ENCODE measurements at regions not wholly inside any gene's neighbourhood (a gene's known extent, or its start where the extent isn't known, plus 50 kb on each side); places are given as distances from the start of the nearest gene placed in this dataset.
"Not testable (repeated sequence)": the region's sequence is repeated elsewhere in the genome, so short reads cannot be mapped to it uniquely, and the experiment has no call there.

- no peak for DNase-seq
Measured at GRCh38 chr14:25843481-25844470, 754.1 kb downstream of the NOVA1 start.

- no peak for DNase-seq
Measured at GRCh38 chr14:25841226-25841625, 756.6 kb downstream of the NOVA1 start.

DNA sequence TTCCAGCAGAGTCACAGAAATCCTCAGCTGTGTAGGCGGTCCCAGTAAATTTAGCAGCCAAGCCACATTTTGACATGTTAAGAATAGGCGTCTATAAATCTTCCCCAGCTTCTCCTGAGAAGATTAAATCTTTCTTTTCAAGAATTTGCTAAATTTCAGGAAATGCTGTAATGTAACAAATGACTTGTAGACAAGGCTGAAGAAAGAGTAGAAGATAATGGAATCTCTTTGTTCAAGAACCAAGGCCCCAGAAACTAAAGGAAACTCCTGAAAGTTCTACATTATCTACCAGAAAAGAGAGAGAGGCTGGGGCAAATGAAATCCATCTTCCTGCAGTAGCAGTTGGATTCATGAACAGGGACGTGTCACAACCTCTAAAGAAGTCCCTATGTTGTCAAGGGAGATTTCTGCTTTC is 760.3 kb downstream of the NOVA1 start:
- DNase-seq = no peak

DNA sequence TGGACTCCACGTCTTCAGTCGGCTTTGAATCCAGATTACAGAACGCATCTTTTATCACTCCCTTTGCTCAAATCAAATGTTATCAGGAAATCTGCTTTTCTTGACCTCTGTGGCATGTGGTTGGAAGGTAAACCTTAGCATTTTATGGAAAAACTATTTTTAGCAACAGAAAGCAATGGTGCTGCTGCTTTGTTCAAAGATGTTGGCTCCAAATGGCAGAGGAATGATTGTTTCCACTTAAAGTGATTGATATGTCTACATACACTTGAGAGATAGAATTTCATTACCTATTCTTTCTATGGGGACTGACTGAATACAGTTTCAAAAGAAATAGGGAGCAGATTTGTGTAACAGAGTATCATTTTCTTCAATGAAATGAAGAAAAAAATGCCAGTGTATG is 761.2 kb downstream of the NOVA1 start:
- no peak for DNase-seq

DNA sequence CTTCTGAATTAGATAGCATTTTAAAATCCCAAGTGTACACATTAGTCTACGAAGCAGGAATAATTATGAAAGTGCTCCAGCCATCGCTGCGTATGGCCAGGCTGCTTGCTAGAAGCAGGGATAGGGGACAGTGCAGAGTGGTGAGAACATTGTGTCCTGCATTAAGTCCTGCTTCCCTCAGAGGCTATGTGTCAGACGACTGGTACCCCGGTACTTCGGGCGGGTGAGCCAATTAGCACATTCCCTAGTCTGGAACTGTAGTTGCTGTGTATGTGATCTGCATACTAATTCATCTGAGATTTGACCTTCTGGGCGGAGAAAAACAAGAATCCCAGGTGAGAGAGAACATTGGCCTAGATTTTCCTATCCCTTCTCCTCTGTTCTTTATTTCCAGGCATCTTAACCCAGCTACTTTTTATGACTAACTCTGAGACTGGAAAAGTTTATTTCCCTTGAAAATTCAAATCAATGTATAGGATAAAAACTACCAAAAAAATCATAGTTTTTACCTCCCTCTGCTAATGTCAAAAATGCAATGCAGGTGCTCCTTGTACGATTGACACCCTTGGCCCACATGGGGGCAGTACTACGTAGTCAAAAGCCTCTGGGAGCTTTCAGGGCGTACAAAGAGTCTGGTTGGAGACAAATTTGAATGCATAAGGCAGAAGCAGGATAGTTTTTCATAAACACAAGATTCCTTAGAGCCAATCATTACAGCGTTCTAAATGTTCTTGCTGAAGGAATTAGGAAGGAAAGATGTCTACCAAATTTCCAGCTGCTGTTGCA is 764.3 kb downstream of the NOVA1 start:
- DNase-seq = no peak

DNA sequence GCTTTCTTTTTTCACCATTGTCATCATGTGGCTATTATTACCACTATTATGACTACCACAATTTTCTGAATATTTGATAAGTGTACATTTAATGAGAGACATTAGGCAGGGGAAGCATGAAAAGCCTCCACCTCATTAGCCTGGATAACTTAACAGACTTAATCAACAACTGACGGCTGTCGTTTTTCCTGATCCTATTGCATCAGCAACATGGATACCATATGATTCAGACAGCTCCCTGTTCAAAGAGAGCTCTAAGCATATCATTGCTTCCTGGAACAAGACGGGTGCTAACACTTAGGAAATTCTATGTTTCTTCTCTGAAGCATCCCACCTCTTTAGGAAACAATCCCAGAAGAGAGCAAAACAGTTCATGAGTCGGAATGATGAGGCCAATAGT is 765.2 kb downstream of the NOVA1 start:
- no peak for DNase-seq

DNA sequence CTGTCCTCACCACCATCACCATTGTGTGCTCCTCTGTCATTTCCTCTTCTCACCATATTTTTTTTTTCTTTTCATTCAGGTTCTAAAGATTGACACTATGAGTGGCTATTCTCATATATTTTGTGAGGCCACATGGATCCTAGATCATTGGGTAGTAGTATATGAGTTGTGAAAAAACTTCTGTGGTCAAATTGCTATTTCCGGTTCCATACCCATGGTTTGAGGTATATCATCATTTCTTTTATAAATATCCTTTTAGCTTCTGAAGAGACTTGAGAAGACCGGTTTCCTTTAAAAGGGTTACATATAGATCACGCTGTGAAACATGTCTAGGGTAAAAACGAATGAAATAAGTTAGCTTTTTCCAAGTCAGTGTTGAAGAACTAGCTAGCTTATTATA is 769.3 kb downstream of the NOVA1 start:
- no peak for DNase-seq

GRCh38 chr14:25826105-25826504 is 771.7 kb downstream of the NOVA1 start:
- no peak for DNase-seq

- DNase-seq = no peak
Measured at GRCh38 chr14:25820368-25820767, 770.4 kb upstream of the STXBP6 start.

- not testable (repeated sequence) for DNase-seq
Measured at GRCh38 chr14:25814622-25815021, 764.7 kb upstream of the STXBP6 start.

GRCh38 chr14:25803386-25804018 is 753.6 kb upstream of the STXBP6 start:
- no peak for DNase-seq

- no peak for DNase-seq
Measured at GRCh38 chr14:25800841-25801240, 750.9 kb upstream of the STXBP6 start.

GRCh38 chr14:25788252-25788651 is 738.3 kb upstream of the STXBP6 start:
- no peak for DNase-seq

GRCh38 chr14:25765909-25766308 is 716.0 kb upstream of the STXBP6 start:
- no peak for DNase-seq

DNA sequence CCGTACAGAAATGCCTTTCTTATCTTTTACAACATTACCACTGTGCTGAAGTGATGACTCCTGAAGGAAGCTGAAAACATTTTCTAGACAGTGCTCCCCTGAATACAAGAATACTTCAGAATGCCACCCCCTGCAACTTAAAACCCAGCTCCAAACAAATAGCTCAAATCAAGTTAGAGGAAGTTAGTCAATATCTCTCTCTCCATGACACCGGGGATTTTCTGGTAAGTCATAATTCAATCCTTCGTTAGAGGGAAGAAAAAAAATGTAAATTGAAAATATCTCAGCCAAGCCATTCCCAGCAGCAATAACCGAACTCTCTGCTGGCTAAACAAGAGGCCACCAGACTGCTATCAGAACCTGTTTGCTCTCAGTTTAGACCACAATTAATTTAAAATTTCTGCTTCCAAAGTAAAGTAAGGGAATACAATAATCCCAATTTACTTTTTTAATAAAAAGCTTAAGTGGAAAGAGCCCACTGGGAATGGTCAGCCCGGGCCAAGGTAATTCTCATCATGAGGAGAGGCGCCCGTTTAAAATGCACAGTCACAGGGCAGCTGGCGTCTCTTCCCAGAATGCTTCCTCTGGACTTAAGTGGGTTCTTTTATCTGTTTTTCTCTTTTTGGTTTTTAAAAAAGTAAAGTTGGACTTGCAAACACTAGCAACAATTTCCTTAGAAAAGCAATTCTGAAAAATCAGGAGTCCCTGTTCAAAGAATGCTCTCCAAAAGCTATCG is 710.1 kb upstream of the STXBP6 start:
- DNase-seq = no peak

DNA sequence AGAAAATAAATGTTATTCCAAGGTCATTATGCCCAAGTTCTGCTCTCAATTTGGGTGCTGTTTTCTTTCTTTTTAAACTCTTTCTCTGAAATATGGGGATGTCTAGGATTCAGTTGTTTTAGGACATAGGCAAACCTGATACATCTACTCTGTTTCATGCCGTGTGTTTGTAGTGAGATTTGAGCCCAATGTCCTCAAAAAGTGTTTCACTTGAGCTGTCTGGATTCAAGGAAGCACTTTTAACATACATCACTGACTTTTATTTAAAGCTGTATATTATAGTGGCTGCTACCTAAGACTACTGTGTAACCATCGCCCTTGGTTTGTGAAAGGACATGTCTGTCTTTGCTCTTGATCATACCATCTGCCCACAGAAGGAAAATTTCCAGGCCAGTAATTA is 709.3 kb upstream of the STXBP6 start:
- no peak for DNase-seq

- DNase-seq = no peak
Measured at GRCh38 chr14:25757364-25757763, 707.4 kb upstream of the STXBP6 start.

GRCh38 chr14:25756876-25757275 is 706.9 kb upstream of the STXBP6 start:
- DNase-seq = no peak

- DNase-seq = no peak
Measured at GRCh38 chr14:25753130-25753529, 703.2 kb upstream of the STXBP6 start.

GRCh38 chr14:25750436-25750835 is 700.5 kb upstream of the STXBP6 start:
- DNase-seq = no peak

Data from activated CD4-positive, alpha-beta T cell treated with anti-CD3 and anti-CD28 coated beads, Interleukin-2, amount 50 U/mL, for 16 hours (primary cell).